ENCODE measurements at regions not wholly inside any gene's neighbourhood (a gene's known extent, or its start where the extent isn't known, plus 50 kb on each side); places are given as distances from the start of the nearest gene placed in this dataset.

GRCh38 chr11:115017529-115017928 lies 339.2 kb downstream of the NXPE2 start:
- DNase-seq = no peak

GRCh38 chr11:115030166-115030565 lies 351.8 kb downstream of the NXPE2 start:
- no peak for DNase-seq

DNA sequence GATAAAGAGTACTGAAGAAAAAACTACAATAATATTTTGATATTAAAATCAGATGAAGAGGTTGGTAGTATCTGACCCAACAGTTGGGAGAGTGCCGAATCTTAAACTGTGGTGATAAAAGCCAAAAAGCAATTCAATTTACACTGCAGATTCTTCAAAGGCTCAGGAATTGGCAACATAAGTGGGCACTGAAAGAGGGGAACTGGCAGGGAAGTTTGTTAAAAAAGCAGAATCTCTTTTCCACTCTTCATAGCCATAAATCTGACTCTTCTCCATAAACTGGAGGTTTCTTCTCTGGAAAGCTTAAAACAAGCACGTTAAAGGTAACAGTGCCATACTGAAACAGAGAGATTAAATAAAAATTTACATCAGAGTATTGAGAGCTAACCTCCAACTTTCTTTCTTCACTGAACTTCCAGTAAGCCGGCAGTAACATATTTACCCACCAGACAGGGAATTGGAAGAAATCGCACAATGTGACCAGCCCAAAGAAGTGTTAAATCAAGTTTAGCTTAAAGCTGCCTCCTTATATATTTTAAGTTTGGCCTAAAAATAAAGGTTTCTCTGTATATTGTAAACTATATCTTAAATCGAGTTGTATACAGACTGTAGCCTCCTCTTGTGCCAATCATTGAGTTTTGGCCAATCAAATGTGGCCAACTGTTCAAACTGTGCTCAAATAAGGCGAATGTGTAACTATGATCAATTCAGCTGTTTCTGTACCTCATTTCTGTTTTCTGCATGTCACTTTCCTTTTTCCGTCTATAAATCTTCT lies 358.3 kb downstream of the NXPE2 start:
- peak in 2 of 3 donors; percentile 24 to 26 for DNase-seq

DNA sequence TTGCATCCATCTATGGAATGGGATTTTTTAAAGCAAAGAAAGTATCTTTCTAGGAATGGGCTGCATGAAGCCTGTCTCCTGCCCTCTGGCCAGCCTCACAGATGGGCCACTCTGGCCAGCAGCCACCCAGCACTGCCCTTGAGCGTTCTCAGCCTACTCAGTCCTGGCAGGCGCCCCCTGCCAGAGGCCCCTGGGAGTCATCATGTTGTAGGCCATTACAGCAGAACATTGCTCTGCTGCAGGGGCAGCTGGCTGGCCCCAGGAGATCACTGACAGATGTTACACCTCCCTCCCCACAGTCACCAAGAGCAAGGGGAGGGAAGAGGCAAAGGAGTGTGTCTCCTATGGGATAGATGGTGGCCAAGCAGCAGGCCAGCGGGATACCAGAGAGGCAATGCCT lies 363.7 kb downstream of the NXPE2 start:
- peak in 1 of 3 donors; percentile 18 for DNase-seq

DNA sequence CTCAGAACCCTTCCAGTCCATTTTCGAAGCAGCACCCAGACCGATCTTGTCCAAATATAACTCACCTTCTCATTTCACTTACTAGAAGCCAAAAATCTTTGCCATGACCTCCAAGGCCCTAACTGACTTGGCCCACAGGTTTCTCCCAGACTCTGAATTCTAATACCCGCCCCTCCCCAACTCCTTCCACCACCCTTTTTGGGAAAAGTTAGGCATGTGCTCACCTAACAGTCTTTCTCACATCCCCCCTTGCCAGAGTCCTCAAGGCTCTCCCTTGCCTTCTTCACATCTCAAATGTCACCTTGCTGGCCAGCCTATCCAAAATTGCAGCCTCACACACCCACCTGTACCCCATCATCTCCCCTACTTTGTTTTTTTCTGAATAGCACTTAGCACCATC lies 369.3 kb downstream of the NXPE2 start:
- no peak for DNase-seq

DNA sequence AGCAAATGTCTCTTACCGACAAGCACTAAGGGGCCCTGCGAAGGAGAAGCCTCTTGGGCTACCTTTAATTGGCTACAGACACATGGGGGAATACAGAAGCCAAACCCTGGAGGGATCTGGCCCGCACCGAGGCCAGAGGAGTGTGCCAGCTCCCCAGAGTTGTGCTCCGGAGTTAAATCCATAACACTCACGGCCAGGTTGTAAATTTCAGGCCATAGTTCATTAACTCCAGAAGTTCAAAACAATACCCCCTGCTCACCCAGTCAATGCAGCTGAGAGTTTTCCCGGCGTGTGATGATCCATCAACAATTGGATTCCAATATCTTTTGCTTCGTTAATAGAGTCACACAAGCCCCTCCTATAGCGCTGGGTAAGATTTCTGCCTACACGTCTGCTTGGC lies 371.5 kb downstream of the NXPE2 start:
- no peak for DNase-seq

DNA sequence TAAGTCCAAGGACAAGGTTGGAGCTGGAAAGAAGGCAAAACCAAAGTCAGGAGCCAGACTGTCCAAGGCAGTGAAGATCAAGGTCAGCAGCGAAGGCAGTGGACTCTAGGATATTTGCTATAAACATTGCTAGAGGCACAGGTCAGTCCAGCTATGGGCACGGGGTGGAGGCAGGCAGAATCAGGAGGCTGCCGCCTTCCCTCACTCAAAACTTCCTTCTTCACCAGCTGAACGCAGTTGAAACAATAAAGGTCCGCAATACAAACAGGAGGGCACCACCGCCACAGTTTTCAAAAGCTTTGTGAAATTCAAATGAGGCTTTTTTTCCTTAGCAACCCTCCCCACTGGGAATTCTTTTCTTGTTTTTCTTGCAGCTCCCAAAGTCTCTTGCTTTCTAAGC lies 372.4 kb downstream of the NXPE2 start:
- DNase-seq = no peak

DNA sequence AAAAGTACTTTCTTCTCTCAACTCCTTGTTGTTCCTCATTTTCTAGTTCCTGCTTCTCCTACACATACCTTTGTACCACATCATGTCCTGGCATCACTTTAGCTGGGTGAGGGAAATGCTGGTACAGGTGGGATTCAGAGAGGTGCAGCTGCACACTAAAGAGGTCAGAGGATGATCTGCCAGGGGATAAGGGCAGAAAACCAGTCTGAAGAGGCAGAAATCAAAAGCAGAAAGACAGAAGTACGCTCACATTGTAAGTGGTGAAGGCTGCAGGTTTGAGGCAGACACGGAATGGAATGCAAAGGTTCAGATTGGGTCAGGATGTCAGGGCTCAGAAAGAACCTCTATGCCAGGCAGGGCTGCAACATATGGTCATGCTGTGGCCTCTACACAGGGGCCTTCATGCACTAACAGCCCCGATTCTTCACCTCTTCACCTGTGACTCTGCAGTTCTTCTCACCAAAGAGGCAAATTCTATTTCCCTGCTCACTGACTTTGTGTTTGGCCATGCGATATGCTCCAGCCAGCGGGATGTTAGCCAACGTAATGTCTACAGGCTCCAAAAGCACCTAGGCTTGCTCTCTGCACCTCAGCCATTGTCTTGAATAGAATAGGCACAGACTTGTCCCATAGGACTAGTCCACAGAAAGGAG lies 373.7 kb downstream of the NXPE2 start:
- DNase-seq = no peak

DNA sequence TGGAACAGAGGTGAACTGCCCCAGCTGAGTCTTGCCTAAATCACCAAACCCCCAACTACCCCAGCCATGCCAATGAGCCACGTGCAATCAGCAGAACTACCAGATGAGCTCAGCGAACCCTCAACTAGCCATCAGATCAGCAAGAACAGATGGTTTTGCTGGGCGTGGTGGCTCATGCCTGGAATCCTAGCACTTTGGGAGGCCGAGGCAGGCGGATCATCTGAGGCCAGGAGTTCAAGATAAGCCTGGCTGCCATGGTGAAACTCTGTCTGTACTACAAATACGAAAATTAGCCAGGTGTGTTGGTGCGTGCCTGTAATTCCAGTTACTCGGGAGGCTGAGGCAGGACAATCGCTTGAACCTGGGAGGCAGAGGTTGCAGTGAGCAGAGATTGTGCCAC lies 374.3 kb downstream of the NXPE2 start:
- DNase-seq = no peak

GRCh38 chr11:115054570-115055538 lies 376.5 kb downstream of the NXPE2 start:
- DNase-seq = no peak

DNA sequence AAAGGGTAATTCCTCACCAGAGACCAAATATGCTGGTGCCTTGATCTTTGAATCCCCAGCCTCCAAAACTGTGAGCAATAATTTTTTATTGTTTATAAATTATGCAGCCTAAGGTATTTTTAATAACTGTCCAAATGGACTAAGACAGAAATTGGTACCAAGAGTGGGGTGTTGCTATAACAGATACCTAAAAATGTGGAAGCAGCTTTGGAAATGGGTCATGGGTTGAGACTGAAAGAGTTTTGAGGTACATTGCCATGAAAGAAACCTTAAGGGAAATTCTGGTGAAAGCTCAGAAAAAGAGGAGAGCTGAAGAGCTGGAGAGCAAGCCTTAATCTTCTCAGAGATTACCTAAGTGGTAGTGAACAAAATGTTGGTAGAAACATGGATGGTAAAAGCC lies 378.2 kb downstream of the NXPE2 start:
- DNase-seq = no peak

- DNase-seq = peak in 2 of 3 donors; percentile 40 to 46
Measured at GRCh38 chr11:115060840-115061239, 382.5 kb downstream of the NXPE2 start.

DNA sequence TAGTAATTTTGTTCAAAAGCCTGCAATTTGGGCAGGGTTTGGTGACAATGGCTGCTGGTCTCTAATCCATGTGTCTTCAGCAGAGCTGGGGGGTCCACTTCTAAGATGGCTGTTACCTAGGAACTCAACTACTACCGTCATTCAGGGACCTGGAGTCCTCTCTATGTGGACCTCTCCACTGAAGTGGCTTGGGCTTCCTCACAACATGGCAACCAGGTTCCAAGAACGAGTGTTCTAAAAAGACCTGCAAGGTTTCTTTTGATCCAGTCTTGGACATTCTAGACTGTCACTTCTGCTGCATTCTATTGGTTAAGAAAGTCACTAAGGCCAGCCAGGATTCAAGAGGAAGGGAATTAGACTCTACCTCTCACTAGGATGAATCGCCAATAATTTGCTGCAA lies 387.0 kb downstream of the NXPE2 start:
- no peak for DNase-seq

- DNase-seq = no peak
Measured at GRCh38 chr11:115065830-115066664, 387.7 kb downstream of the NXPE2 start.

DNA sequence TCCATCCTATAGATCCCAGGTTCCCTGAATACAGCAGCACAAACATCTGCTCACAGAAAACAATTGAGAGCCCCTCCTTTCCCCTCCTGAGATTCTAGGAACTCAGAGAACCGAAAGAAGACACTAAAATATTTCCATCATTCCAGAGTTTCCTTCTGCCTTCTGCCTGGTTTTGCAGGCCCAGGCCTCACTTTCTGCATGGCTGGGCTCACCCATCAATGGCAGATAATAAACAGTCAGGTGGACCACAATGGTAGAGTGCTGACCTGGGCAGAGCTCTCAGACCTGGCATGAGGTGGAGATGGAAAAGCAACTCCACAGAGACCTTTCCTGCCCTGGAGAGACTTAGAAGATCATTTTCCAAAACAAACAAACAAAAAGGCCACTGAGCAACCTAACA lies 389.1 kb downstream of the NXPE2 start:
- no peak for DNase-seq

DNA sequence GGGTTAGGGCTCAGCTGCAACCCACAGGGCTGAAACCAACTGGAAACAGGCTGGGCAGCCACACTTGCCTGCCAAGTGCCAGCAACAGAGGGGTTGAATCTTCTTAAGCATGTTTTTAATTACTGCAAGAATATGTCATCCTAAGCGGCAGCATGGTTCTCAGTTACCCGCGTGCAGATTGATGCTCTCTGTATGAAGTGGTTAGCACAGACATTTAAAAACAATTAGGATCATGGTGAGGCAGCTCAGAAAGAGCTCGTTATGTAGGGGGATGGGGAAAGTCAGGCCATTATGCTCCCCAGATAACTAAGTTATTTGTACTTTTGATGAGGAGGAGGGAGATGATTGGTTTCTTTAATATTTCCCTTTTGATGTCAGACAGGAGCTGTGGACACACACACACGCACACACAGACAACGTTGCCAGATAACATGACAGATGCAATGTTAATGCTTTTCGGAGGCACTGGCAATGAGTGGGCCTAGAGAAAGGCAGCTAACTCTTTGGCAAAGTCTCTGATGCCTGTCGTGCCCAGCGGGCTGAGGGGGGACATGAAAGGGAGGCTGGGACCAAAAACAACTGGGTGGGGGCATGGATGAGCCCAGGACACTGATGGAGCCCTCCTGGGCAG lies 389.7 kb downstream of the NXPE2 start:
- DNase-seq = no peak

DNA sequence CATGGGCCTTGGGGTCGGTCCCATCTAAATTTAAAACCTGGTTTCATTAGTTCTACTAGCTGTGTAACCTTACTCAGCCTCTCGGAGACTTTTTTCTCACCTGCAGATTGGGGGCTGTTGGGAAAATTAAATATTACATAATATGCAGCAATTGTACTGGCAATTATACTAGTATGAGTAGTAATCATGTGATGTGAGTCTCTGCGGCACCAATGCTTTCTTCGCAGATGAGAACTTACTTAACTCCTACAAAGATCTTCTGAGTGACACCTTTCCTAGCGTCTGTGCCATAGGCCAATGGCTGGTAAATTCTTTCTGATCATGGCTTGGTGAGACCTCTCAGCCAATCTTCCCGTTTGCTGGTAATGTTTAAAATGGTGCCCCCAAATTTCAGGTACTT lies 391.3 kb downstream of the NXPE2 start:
- no peak for DNase-seq

- DNase-seq = no peak
Measured at GRCh38 chr11:115075356-115075755, 397.0 kb downstream of the NXPE2 start.

- no peak for DNase-seq
Measured at GRCh38 chr11:115077740-115078139, 399.4 kb downstream of the NXPE2 start.

DNA sequence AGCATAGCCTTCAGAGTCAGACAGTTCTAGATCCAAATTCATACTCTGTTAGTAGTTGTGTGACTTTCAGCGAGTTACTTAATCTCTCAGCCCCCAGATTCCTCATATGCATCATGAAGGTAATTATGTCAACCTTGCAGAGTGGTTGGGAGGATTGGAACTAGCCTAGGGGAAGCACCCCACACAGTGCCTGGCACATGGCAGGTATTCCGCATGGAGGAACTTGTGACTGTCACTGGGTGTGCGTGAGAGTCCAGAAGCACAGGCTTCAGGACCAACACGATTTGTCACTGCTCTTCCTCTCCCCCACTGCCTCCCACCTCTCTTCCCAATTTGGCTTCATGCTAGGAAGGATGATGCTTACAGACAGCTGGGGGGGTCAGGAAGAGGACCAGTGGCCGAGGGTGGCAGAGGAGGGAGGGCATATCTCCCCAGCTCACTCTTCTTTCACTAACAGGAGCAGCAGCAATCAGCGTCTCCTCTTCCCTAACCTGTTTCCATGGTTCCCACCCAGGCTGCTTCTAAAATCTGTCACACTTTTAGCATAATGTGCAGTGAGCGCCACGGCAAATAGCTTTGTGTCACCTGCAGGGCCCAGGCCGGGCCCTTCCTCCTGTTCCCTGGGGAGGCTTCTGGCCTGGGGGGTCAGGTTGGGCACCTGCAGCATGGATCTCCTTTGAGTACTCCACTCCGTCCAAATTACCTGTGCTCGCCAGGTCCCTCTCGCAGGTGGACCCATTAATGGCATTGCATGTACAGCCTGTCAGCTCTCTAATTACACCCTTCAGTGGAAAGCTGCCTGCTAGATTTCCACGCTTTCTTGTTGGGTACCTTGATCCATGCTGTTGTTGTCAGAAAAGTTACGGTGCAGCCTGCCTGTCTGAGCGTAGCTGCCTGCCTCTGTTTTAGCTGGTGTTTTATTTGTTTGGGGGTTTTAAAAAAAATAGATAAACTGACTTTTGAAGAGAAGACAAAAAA lies 400.4 kb downstream of the NXPE2 start:
- DNase-seq = no peak

All from muscle of back (tissue), 3 donors.